OCI-LY3 (cell line): ENCODE measurements at regions not wholly inside any gene's neighbourhood (a gene's known extent, or its start where the extent isn't known, plus 50 kb on each side); places are given as distances from the start of the nearest gene placed in this dataset.

Source experiments
- CTCF ChIP-seq: fragments of 200-600, 300-600 bp; sonication (generic); IDR thresholded peaks from 2 replicates; pipeline ENCODE4 v1.5.1; 2014; ENCODE audit warnings: antibody characterized with exemption, low read length, low read depth
- EZH2phosphoT487 ChIP-seq: fragments of 200-600 bp; shearing (Covaris generic); IDR thresholded peaks from 2 replicates; pipeline ENCODE4 v1.6.1; 2018; ENCODE audit warnings: antibody characterized with exemption, mixed run types, low read depth

- TF ChIP-seq CTCF (no peak), EZH2phosphoT487 (no peak)
These were observed 68.0 kb upstream of the CACNA2D1 start for GRCh38 chr7:82511542-82511941.
